IMR-90 (cell line): ENCODE measurements at regions not wholly inside any gene's neighbourhood (a gene's known extent, or its start where the extent isn't known, plus 50 kb on each side); places are given as distances from the start of the nearest gene placed in this dataset.

Source experiments
- CEBPB ChIP-seq: IDR thresholded peaks from 2 replicates; pipeline ENCODE4 v1.6.1; 2012; ENCODE audit warnings: low read depth, low read length, improper control_type of control experiment
- CHD1 ChIP-seq: IDR thresholded peaks from 2 replicates; pipeline ENCODE4 v1.6.1; 2012; ENCODE audit warnings: low read depth, low read length, improper control_type of control experiment
- MAFK ChIP-seq: IDR thresholded peaks from 2 replicates; pipeline ENCODE4 v1.6.1; 2012; ENCODE audit warnings: low read depth, low read length, improper control_type of control experiment
- MAZ ChIP-seq: IDR thresholded peaks from 2 replicates; pipeline ENCODE4 v1.6.1; 2012; ENCODE audit warnings: low read depth, mild to moderate bottlenecking, low read length, improper control_type of control experiment, moderate library complexity, borderline replicate concordance
- POLR2A ChIP-seq: IDR thresholded peaks from 2 replicates; pipeline ENCODE4 v1.6.1; 2012; ENCODE audit warnings: mild to moderate bottlenecking, low read depth, low read length
- RAD21 ChIP-seq: IDR thresholded peaks from 2 replicates; pipeline ENCODE4 v1.6.1; 2012; ENCODE audit warnings: low read length, improper control_type of control experiment
- RCOR1 ChIP-seq: IDR thresholded peaks from 2 replicates; pipeline ENCODE4 v1.6.1; 2012; ENCODE audit warnings: mild to moderate bottlenecking, low read length, improper control_type of control experiment; ENCODE audit not compliant: insufficient replicate concordance
- SMC3 ChIP-seq: fragments of 150-350 bp; IDR thresholded peaks from 2 replicates; pipeline ENCODE4 v1.6.1; 2016; ENCODE audit warnings: low read depth, mild to moderate bottlenecking, antibody characterized with exemption, low read length, moderate library complexity
- USF2 ChIP-seq: fragments of 150-350 bp; IDR thresholded peaks from 2 replicates; pipeline ENCODE4 v1.6.1; 2017; ENCODE audit warnings: mild to moderate bottlenecking, antibody characterized with exemption, low read length, low read depth
- TF ChIP-seq, protein P1 (sequence below): conservative IDR thresholded peaks from 2 replicates; pipeline ENCODE4 v1.5.1; 2012; ENCODE audit warnings: mild to moderate bottlenecking, low read depth, low read length, improper control_type of control experiment

DNA sequence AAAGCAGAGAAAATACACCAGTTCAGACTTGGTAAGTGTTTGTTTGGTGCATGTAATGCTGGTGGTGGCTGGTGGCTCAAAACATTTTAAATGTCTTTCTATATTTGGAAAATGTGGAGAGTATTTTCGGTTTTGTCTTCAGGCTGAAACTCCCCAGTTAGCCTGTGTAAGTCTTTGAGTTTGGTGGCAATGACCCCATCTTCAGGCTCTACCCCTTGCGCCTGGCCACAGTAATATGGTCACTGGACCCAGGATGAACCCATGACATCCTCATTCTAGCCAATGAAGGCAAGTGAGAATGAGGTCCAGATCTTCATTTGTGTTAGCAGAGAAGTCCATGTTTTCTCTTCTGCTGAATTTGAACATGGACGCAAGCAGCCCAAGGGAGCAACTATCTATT lies 422.6 kb downstream of the BRINP1 start:
- no peak for TF ChIP-seq POLR2A
- TF ChIP-seq, protein P1, sequence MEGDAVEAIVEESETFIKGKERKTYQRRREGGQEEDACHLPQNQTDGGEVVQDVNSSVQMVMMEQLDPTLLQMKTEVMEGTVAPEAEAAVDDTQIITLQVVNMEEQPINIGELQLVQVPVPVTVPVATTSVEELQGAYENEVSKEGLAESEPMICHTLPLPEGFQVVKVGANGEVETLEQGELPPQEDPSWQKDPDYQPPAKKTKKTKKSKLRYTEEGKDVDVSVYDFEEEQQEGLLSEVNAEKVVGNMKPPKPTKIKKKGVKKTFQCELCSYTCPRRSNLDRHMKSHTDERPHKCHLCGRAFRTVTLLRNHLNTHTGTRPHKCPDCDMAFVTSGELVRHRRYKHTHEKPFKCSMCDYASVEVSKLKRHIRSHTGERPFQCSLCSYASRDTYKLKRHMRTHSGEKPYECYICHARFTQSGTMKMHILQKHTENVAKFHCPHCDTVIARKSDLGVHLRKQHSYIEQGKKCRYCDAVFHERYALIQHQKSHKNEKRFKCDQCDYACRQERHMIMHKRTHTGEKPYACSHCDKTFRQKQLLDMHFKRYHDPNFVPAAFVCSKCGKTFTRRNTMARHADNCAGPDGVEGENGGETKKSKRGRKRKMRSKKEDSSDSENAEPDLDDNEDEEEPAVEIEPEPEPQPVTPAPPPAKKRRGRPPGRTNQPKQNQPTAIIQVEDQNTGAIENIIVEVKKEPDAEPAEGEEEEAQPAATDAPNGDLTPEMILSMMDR: no peak
- TF ChIP-seq RCOR1: no peak
- no peak for TF ChIP-seq CEBPB
- TF ChIP-seq SMC3: no peak
- no peak for TF ChIP-seq RAD21
- no peak for TF ChIP-seq MAFK
- no peak for TF ChIP-seq MAZ
- no peak for TF ChIP-seq CHD1
- no peak for TF ChIP-seq USF2
